Endodermal cell (in vitro differentiated cells): ENCODE measurements at regions not wholly inside any gene's neighbourhood (a gene's known extent, or its start where the extent isn't known, plus 50 kb on each side); places are given as distances from the start of the nearest gene placed in this dataset.
"Not testable (repeated sequence)": the region's sequence is repeated elsewhere in the genome, so short reads cannot be mapped to it uniquely, and the experiment has no call there.

Experiments
- DNase-seq: peaks from one replicate; pipeline ENCODE4 v3.0.0-alpha.2; 2017
- H3K27ac ChIP-seq: 2 replicates; pipeline ENCODE4 v1.5.1; 2013; ENCODE audit warnings: mild to moderate bottlenecking, low read depth, low read length, moderate library complexity
- H3K27me3 ChIP-seq: 2 replicates; pipeline ENCODE4 v1.6.1; 2013; ENCODE audit warnings: mild to moderate bottlenecking, low read length, moderate library complexity; ENCODE audit not compliant: insufficient read depth, control insufficient read depth, poor library complexity, severe bottlenecking
- H3K36me3 ChIP-seq: 2 replicates; pipeline ENCODE4 v1.7.0; 2013; ENCODE audit warnings: mild to moderate bottlenecking, low read length, moderate library complexity; ENCODE audit not compliant: control insufficient read depth, insufficient read depth
- H3K4me1 ChIP-seq: one replicate; pipeline ENCODE4 v1.7.0; 2013; ENCODE audit warnings: low read length; ENCODE audit not compliant: control insufficient read depth, insufficient read depth
- H3K4me3 ChIP-seq: 2 replicates; pipeline ENCODE4 v1.5.1; 2013; ENCODE audit warnings: mild to moderate bottlenecking, low read length, moderate library complexity
- H3K9ac ChIP-seq: 2 replicates; pipeline ENCODE4 v1.6.1; 2013; ENCODE audit warnings: mild to moderate bottlenecking, low read length, moderate library complexity; ENCODE audit not compliant: poor library complexity, severe bottlenecking; ENCODE audit errors: extremely low read depth
- H3K9me3 ChIP-seq: 2 replicates; pipeline ENCODE4 v1.6.1; 2013; ENCODE audit warnings: mild to moderate bottlenecking, low read length, moderate library complexity; ENCODE audit not compliant: control insufficient read depth
- H3K27ac Mint-ChIP-seq: 2 replicates; pipeline ENCODE4 v1.8.0; 2020; ENCODE audit warnings: mixed read lengths
- H3K27me3 Mint-ChIP-seq: 2 replicates; pipeline ENCODE4 v1.8.0; 2021; ENCODE audit warnings: mild to moderate bottlenecking, mixed read lengths; ENCODE audit not compliant: insufficient read depth
- H3K36me3 Mint-ChIP-seq: 2 replicates; pipeline ENCODE4 v1.8.0; 2020; ENCODE audit warnings: low read depth, mixed read lengths
- H3K4me1 Mint-ChIP-seq: 2 replicates; pipeline ENCODE4 v1.8.0; 2020; ENCODE audit warnings: mixed read lengths
- H3K4me3 Mint-ChIP-seq: 2 replicates; pipeline ENCODE4 v1.8.0; 2020; ENCODE audit warnings: mild to moderate bottlenecking, moderate library complexity, mixed read lengths
- H3K9me3 Mint-ChIP-seq: 2 replicates; pipeline ENCODE4 v1.8.0; 2020; ENCODE audit warnings: mild to moderate bottlenecking, mixed read lengths
- WGBS, 2 experiments: methylation state at CpG; one replicate each; pipeline versions ENCODE4 v1.1.5 to v1.1.7; 2013; ENCODE audit warnings: missing lambda C conversion rate in 2 of 2, mixed read lengths in 1 of 2; ENCODE audit not compliant: insufficient coverage in 1 of 2, insufficient read length in 1 of 2; 5-methylcytosine and 5-hydroxymethylcytosine counted together
- TF ChIP-seq, protein P1 (sequence below): fragments of 200-600 bp; sonication (generic); conservative IDR thresholded peaks from 2 replicates; pipeline ENCODE4 v1.5.0; 2021; ENCODE audit warnings: antibody characterized with exemption, mild to moderate bottlenecking

DNA sequence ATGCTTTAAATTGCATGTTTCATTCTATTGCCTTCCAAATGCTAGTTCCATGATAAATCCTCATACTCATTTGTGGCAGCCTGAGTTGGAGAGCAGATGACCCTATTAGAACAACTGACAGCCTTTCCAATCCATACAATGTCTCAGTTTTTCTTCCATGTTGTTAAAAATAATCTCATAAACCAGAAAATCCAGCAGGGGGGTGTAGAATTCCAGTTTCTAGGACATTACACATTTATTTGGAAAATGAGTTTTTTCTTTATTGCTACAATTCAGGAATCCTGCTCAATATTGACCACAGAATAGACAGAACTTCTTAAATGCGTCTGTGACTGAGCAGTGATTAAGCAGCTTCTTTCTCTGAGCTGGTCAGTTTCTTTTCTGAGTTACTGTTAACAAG lies 174.2 kb upstream of the ATP10A start:
- no peaks in the 10 kb centered on the region for H3K36me3 ChIP-seq
- no peaks in the 10 kb centered on the region for H3K27me3 Mint-ChIP-seq
- H3K27ac ChIP-seq, result no peak overlapping the region
- TF ChIP-seq, protein P1, sequence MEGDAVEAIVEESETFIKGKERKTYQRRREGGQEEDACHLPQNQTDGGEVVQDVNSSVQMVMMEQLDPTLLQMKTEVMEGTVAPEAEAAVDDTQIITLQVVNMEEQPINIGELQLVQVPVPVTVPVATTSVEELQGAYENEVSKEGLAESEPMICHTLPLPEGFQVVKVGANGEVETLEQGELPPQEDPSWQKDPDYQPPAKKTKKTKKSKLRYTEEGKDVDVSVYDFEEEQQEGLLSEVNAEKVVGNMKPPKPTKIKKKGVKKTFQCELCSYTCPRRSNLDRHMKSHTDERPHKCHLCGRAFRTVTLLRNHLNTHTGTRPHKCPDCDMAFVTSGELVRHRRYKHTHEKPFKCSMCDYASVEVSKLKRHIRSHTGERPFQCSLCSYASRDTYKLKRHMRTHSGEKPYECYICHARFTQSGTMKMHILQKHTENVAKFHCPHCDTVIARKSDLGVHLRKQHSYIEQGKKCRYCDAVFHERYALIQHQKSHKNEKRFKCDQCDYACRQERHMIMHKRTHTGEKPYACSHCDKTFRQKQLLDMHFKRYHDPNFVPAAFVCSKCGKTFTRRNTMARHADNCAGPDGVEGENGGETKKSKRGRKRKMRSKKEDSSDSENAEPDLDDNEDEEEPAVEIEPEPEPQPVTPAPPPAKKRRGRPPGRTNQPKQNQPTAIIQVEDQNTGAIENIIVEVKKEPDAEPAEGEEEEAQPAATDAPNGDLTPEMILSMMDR, result no peak
- no peak overlapping the region for H3K27ac Mint-ChIP-seq
- H3K9me3 ChIP-seq, result no peaks in the 10 kb centered on the region
- DNase-seq, result no peak
- WGBS, 2 experiments, result 80 to 90% methylated on average over 1 of the region's 1 CpG
- H3K27me3 ChIP-seq, result no peaks in the 10 kb centered on the region
- H3K9me3 Mint-ChIP-seq, result peaks cover 1% of the 10 kb centered on the region
- no peak overlapping the region for H3K4me3 Mint-ChIP-seq
- no peaks in the 10 kb centered on the region for H3K4me1 ChIP-seq
- H3K9ac ChIP-seq, result no peak overlapping the region
- H3K4me3 ChIP-seq, result no peak overlapping the region
- peaks cover 12% of the 10 kb centered on the region for H3K4me1 Mint-ChIP-seq
- no peaks in the 10 kb centered on the region for H3K36me3 Mint-ChIP-seq

- H3K9me3 ChIP-seq, result no peaks in the 10 kb centered on the region
- H3K4me3 ChIP-seq, result no peak overlapping the region
- TF ChIP-seq, protein P1, result no peak
- H3K27ac ChIP-seq, result no peak overlapping the region
- H3K9me3 Mint-ChIP-seq, result no peaks in the 10 kb centered on the region
- no peaks in the 10 kb centered on the region for H3K4me1 ChIP-seq
- 79 to 85% methylated on average over 2 of the region's 2 CpGs for WGBS, 2 experiments
- no peak overlapping the region for H3K27ac Mint-ChIP-seq
- peaks cover 24% of the 10 kb centered on the region for H3K4me1 Mint-ChIP-seq
- H3K27me3 ChIP-seq, result no peaks in the 10 kb centered on the region
- no peaks in the 10 kb centered on the region for H3K36me3 Mint-ChIP-seq
- no peak overlapping the region for H3K4me3 Mint-ChIP-seq
- H3K27me3 Mint-ChIP-seq, result no peaks in the 10 kb centered on the region
- no peak for DNase-seq
- H3K36me3 ChIP-seq, result no peaks in the 10 kb centered on the region
- H3K9ac ChIP-seq, result no peak overlapping the region
These were observed 170.4 kb upstream of the ATP10A start for GRCh38 chr15:26033493-26033892.

GRCh38 chr15:26032162-26032846 lies 169.2 kb upstream of the ATP10A start:
- Mint-ChIP-seq H3K27ac (no peak overlapping the region), H3K27me3 (no peaks in the 10 kb centered on the region), H3K4me1 (peaks cover 27% of the 10 kb centered on the region), H3K4me3 (no peak overlapping the region), H3K36me3 (no peaks in the 10 kb centered on the region), H3K9me3 (no peaks in the 10 kb centered on the region)
- Histone ChIP-seq H3K27ac (no peak overlapping the region), H3K36me3 (no peaks in the 10 kb centered on the region), H3K4me1 (peaks cover 3% of the 10 kb centered on the region), H3K27me3 (no peaks in the 10 kb centered on the region), H3K4me3 (no peak overlapping the region), H3K9me3 (no peaks in the 10 kb centered on the region), H3K9ac (no peak overlapping the region)
- DNase-seq, result no peak
- TF ChIP-seq, protein P1, result no peak
- 93 to 96% methylated on average over 7 to 9 of the region's 9 CpGs for WGBS, 2 experiments

GRCh38 chr15:26029586-26029985 lies 166.5 kb upstream of the ATP10A start:
- not testable (repeated sequence) for H3K4me3 ChIP-seq, H3K36me3 ChIP-seq, H3K27me3 Mint-ChIP-seq, H3K27ac ChIP-seq, H3K9ac ChIP-seq, H3K4me3 Mint-ChIP-seq, H3K9me3 Mint-ChIP-seq, H3K27me3 ChIP-seq, H3K4me1 ChIP-seq, DNase-seq, H3K9me3 ChIP-seq, H3K36me3 Mint-ChIP-seq
- H3K27ac Mint-ChIP-seq, result peak overlapping the region; percentile 28
- H3K4me1 Mint-ChIP-seq, result peaks cover 38% of the 10 kb centered on the region
- 90 to 92% methylated on average over 3 to 7 of the region's 7 CpGs for WGBS, 2 experiments
